Chondrocyte (in vitro differentiated cells): ENCODE measurements at regions not wholly inside any gene's neighbourhood (a gene's known extent, or its start where the extent isn't known, plus 50 kb on each side); places are given as distances from the start of the nearest gene placed in this dataset.

Experiments
- DNase-seq: peaks from one replicate; pipeline ENCODE4 v3.0.0; 2021; ENCODE audit warnings: mixed read lengths, low spot score
- H3K27ac Mint-ChIP-seq: one replicate; pipeline ENCODE4 v1.8.0; 2021; ENCODE audit warnings: mild to moderate bottlenecking, moderate library complexity, mixed read lengths; ENCODE audit not compliant: unreplicated experiment
- H3K27me3 Mint-ChIP-seq: 2 replicates; pipeline ENCODE4 v1.8.0; 2021; ENCODE audit warnings: low read depth, mixed read lengths
- H3K36me3 Mint-ChIP-seq: 2 replicates; pipeline ENCODE4 v1.8.0; 2021; ENCODE audit warnings: low read depth, mixed read lengths
- H3K4me1 Mint-ChIP-seq: 2 replicates; pipeline ENCODE4 v1.8.0; 2021; ENCODE audit warnings: low read depth, mild to moderate bottlenecking, mixed read lengths
- H3K4me3 Mint-ChIP-seq: one replicate; pipeline ENCODE4 v1.8.0; 2021; ENCODE audit warnings: mild to moderate bottlenecking, moderate library complexity, mixed read lengths; ENCODE audit not compliant: unreplicated experiment
- H3K9me3 Mint-ChIP-seq: 2 replicates; pipeline ENCODE4 v1.8.0; 2021; ENCODE audit warnings: low read depth, mixed read lengths
- CTCF ChIP-seq: fragments of 200-600 bp; sonication (generic); IDR thresholded peaks from 2 replicates; pipeline ENCODE4 v1.5.0; 2021; ENCODE audit warnings: antibody characterized with exemption, mild to moderate bottlenecking, moderate library complexity

GRCh38 chr11:15300341-15300740, 185.6 kb downstream of the INSC start:
- TF ChIP-seq CTCF, result no peak
- H3K36me3 Mint-ChIP-seq, result no peaks in the 10 kb centered on the region
- H3K27ac Mint-ChIP-seq, result no peak overlapping the region
- peaks cover 1% of the 10 kb centered on the region for H3K27me3 Mint-ChIP-seq
- peaks cover 9% of the 10 kb centered on the region for H3K9me3 Mint-ChIP-seq
- no peaks in the 10 kb centered on the region for H3K4me1 Mint-ChIP-seq
- DNase-seq, result no peak
- H3K4me3 Mint-ChIP-seq, result no peak overlapping the region

- H3K27ac Mint-ChIP-seq, result no peak overlapping the region
These were observed 192.9 kb downstream of the INSC start for GRCh38 chr11:15307619-15308024.

GRCh38 chr11:15308840-15309239, 194.1 kb downstream of the INSC start:
- Mint-ChIP-seq H3K9me3 (peaks cover 15% of the 10 kb centered on the region), H3K27me3 (peaks cover 2% of the 10 kb centered on the region), H3K36me3 (peaks cover 2% of the 10 kb centered on the region), H3K27ac (no peak overlapping the region), H3K4me1 (no peaks in the 10 kb centered on the region), H3K4me3 (no peak overlapping the region)
- no peak for DNase-seq
- TF ChIP-seq CTCF, result no peak

More at GRCh38 chr11:15307619-15308024, 192.9 kb downstream of the INSC start:
- TF ChIP-seq CTCF, result no peak
- no peak overlapping the region for H3K4me3 Mint-ChIP-seq
- H3K4me1 Mint-ChIP-seq, result no peaks in the 10 kb centered on the region
- DNase-seq, result no peak
- H3K36me3 Mint-ChIP-seq, result peaks cover 2% of the 10 kb centered on the region
- peaks cover 3% of the 10 kb centered on the region for H3K27me3 Mint-ChIP-seq
- H3K9me3 Mint-ChIP-seq, result peaks cover 16% of the 10 kb centered on the region

- DNase-seq, result no peak
- H3K27ac Mint-ChIP-seq, result no peak overlapping the region
- peaks cover 2% of the 10 kb centered on the region for H3K36me3 Mint-ChIP-seq
- no peak for TF ChIP-seq CTCF
- no peak overlapping the region for H3K4me3 Mint-ChIP-seq
- peaks cover 11% of the 10 kb centered on the region for H3K9me3 Mint-ChIP-seq
- no peaks in the 10 kb centered on the region for H3K4me1 Mint-ChIP-seq
- H3K27me3 Mint-ChIP-seq, result peaks cover 2% of the 10 kb centered on the region
These were observed 194.6 kb downstream of the INSC start for GRCh38 chr11:15309296-15309695.

- no peak for DNase-seq
- peaks cover 5% of the 10 kb centered on the region for H3K9me3 Mint-ChIP-seq
- TF ChIP-seq CTCF, result no peak
- no peak overlapping the region for H3K27ac Mint-ChIP-seq
- H3K4me3 Mint-ChIP-seq, result no peak overlapping the region
- peaks cover 2% of the 10 kb centered on the region for H3K27me3 Mint-ChIP-seq
- H3K4me1 Mint-ChIP-seq, result no peaks in the 10 kb centered on the region
- H3K36me3 Mint-ChIP-seq, result peaks cover 2% of the 10 kb centered on the region
These were observed 199.1 kb downstream of the INSC start for GRCh38 chr11:15313862-15314261.
